Stimulated activated CD4-positive, alpha-beta T cell treated with anti-CD3 and anti-CD28 coated beads, TNF-alpha, amount 100 ng/mL, for 24 hours (primary cell): ENCODE measurements at regions not wholly inside any gene's neighbourhood (a gene's known extent, or its start where the extent isn't known, plus 50 kb on each side); places are given as distances from the start of the nearest gene placed in this dataset.

Source experiments
- DNase-seq, 3 experiments: peaks; one replicate each; pipeline ENCODE4 v3.0.0-alpha.2; 2020; ENCODE audit warnings: low read depth in 3 of 3

GRCh38 chr3:124601190-124601589 lies 129.1 kb upstream of the UMPS start:
- no peak for DNase-seq

DNA sequence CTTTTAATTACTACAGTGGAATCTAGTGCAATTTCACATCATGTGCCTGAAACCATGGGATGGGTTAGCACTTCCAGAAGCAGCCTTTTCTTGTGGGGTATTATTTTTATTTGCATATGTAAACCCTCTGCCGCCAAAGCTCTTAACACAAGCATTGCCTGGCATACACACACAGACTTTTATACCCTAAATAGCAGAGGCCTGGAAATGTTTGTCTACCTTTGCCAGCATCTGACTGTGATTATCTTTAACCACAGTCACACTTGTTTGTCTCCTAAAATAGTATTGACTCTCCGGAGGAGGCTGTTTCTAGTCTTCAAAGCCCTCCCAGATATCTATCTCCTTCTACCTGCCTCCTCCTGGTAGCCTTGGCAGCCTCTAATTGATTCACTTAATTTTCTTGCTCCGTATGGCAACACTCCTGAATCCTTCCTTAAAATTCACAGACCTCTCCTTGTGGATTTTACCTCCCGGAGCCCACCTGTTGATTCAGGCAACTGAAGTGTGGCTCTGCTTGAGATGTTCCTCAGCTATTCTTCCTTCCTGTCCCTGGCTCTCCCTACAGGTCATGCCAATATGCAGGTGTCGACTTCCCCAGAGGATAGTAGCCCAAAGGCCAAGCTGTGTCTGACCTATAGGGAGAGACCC lies 127.1 kb upstream of the UMPS start:
- DNase-seq = no peak

DNA sequence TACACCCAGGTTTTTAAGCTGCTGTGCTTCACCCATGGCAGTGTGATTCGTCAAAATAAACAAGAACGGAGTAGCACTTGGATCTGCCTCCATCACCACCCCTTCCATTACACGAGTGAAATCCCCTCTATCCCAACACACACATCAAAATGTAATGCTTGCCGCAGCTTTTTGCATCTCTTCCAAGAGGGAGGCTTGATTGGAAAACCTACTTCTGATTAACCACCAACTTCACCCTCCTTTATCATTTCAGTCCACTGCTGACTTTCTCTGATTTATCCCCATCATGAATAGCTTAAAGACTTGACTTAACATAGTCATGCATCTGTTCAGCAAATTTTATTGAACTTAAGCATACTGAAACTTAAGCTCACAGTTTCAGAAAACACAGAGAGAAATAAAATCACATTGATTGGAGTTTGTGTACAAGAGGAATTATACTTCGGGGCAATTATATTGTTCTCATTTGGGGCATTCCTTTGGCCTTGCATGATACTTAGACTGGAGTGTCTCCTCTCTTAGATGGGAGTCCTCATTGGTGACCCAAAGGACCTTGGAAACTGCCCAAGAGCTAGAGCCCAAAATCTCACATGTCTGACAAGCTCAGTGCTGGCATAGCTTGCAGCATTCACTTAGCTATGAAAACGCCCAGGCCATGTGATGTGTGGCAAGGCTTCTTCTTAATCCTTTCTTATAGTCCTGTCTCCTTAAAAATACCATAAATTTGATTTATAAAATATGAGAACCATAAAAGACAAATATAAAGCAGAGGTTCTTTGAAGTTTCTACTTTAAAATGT lies 124.3 kb upstream of the UMPS start:
- no peak for DNase-seq

DNA sequence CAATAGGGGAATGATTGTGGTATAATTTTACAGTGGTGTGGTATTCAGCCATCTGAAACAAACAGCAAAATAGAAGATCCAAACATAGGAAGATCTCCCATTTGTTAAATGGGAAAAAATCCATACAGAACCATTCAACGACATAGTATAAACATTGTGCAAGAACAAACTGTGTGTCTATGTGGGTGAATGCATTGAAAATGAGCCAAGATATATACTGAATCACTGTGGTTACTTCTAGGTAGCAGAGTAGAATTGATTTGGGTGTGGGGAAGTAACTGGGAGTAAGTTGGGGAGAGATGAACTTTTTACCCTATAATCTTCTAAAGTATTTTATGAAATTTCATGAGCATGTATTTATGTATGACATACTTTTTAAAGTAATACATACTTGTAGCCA lies 123.1 kb upstream of the UMPS start:
- no peak for DNase-seq

GRCh38 chr3:124609402-124609801 lies 120.8 kb upstream of the UMPS start:
- DNase-seq = no peak

GRCh38 chr3:124610130-124610529 lies 120.1 kb upstream of the UMPS start:
- DNase-seq = no peak

DNA sequence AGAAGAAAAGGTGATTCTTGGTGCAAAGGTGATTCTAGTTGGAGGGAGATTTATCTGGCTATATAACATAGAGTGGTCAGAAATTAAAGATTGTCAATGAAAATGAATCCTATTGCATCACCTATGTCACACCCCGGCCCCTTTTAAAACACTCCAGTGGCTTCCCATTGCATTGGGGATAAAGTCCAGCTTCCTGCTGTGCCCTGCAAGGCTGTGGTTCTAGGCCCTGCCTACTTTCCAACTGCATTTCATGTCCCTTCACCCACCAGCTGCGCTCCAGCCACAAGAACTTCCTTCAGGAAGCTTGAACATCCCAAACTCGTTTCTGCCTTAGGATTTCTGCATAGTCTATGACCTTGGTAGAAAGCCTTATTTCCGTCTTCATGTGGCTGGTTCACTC lies 118.7 kb upstream of the UMPS start:
- no peak for DNase-seq

GRCh38 chr3:124615896-124616543 lies 114.2 kb upstream of the UMPS start:
- no peak for DNase-seq

GRCh38 chr3:124617177-124617576 lies 113.1 kb upstream of the UMPS start:
- DNase-seq = no peak

DNA sequence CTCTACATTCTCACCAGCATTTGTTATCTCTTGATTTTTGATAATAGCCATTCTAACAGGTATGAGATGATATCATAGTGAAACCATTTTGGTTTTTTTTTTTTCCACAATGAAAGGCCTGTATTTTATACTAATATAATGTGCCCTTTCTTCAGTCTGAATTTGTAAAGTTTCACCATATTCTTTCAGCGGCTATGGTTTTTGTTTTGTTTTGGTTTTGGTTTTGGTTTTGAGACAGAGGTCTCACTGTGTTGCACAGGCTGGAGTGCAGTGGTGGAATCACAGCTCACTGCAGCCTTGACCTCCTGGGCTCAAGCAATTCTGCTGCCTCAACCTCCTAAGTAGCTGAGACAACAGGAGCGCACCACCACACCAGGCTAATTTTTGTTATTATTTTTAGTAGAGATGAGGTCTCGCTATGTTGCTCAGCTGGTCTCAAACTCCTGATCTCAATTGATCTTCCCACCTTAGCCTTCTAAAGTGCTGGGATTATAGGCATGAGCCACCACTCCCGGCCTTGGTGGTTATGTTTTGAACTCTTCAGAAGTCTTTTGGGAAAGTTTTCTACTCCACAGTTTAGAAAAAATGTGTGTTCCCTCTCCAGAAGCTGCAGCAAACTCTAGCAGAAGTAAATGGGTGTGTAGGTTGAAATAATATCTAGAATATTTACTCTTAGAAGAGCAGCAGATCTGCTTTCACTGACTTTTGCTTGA lies 110.2 kb upstream of the UMPS start:
- DNase-seq = no peak

- peak in 1 of 3 experiments; percentile 18 for DNase-seq
These were observed 109.6 kb upstream of the UMPS start for GRCh38 chr3:124620600-124621063.

DNA sequence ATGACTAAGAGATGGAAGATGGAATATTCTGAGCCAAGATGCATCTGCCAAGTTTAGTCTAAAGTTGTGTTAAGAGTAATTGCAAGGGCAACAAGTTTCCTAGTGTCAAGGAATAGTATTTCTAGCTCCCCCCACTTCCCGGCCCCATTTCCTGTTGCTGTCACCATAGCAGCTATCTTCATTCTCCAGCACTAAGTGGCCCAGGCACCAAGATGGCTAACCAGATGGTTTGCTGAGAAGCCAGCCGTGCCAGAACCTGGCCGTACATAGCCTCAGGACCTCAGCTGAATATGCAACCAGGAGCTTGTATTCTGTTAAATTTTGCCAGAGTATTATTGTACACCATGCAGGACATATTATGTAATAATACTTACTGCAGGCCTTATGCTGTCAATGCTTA lies 108.8 kb upstream of the UMPS start:
- no peak for DNase-seq

GRCh38 chr3:124625074-124625473 lies 105.2 kb upstream of the UMPS start:
- no peak for DNase-seq

DNA sequence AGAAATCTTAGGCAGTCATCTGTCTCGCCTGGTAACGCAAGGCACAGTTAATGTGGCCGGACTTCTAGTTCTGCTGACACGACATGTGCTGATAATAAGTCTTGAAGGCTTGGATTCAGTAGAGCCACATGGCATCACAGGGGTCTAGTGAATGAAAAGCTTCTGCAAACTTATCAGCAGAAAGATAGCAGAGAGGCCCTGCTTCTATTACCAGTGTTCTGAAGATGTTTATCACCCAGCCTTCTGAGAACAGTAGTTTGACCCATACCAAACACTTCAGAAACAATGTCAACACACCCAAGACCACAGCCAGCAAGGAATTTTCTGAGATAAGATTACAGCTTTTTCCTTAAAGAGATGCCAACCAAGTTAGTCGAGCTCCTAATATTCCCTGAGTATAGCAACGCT lies 102.7 kb upstream of the UMPS start:
- no peak for DNase-seq

DNA sequence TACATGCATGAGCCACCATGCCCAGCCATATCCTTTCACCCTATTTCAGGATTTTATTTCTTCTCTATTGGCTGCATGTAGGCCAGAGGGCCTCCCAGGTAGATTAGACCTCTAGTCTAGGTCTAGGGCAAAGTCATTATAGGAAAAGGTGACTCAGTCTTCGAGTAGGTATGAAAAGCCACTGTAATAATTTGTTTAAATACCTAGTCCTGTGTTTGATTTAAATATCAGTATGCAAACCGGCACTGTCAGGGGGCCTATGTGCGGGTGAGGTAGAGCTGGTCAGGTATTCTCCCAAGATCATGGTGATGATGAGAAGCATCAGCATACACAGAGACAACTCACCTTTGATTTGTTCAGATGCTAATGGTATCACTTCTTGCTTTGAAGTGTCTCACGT lies 101.4 kb upstream of the UMPS start:
- DNase-seq = no peak

- DNase-seq = no peak
These were observed 100.8 kb upstream of the UMPS start for GRCh38 chr3:124629497-124629896.

- no peak for DNase-seq
These were observed 99.3 kb upstream of the UMPS start for GRCh38 chr3:124630960-124631359.

- no peak for DNase-seq
These were observed 98.5 kb upstream of the UMPS start for GRCh38 chr3:124631727-124632126.

DNA sequence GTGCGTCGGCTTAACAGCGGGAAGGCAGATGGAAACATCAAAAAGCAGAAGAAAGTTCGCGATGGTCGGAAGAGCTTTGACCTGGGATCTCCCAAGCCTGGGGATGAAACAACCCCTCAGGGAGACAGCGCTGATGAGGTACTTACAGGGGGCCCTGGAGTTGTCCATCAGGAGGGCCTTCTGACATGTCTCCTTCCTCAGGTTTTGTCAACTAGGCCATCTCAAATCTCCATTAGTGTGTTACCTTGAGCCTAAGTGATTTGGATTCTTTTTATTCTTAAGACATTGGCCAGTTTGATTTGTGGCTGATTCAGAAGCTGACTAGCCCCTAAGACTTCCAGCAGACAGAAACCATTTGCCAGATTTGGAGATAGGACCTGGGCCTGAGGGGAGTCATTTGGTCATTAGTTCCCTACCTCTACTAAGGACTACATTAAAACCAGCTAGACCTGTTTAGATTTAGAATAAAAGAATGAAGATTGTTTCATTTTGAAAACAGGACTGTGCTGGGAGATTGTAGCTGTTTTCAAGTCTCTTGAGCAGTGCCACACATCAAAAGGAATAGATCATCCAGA lies 97.6 kb upstream of the UMPS start:
- no peak for DNase-seq

- no peak for DNase-seq
These were observed 96.7 kb upstream of the UMPS start for GRCh38 chr3:124633524-124633923.

GRCh38 chr3:124634210-124635168 lies 95.8 kb upstream of the UMPS start:
- DNase-seq = no peak
